DND-41 (cell line): ENCODE measurements at regions not wholly inside any gene's neighbourhood (a gene's known extent, or its start where the extent isn't known, plus 50 kb on each side); places are given as distances from the start of the nearest gene placed in this dataset.

Experiments used
- ATAC-seq: fragments of 200-7000 bp; cut with Tn5 transposase; 3 replicates; pipeline ENCODE4 v1.9.1; 2021; ENCODE audit warnings: low read depth; ENCODE audit not compliant: insufficient read depth
- DNase-seq: peaks from one replicate; pipeline ENCODE4 v3.0.0-alpha.2; 2020
- H2AFZ ChIP-seq: 2 replicates; pipeline ENCODE4 v1.6.0; 2012; ENCODE audit warnings: low read depth, low read length
- H3K27ac ChIP-seq: 2 replicates; pipeline ENCODE4 v1.5.1; 2012; ENCODE audit warnings: low read length, inconsistent platforms
- H3K27me3 ChIP-seq: fragments of 200-600 bp; sonication (generic); 2 replicates; pipeline ENCODE4 v1.6.0; 2012; ENCODE audit warnings: low read length, mild to moderate bottlenecking, inconsistent platforms; ENCODE audit not compliant: insufficient read depth, poor library complexity
- H3K36me3 ChIP-seq: 2 replicates; pipeline ENCODE4 v1.5.1; 2012; ENCODE audit warnings: low read length, inconsistent platforms; ENCODE audit not compliant: insufficient read depth
- H3K4me1 ChIP-seq: 2 replicates; pipeline ENCODE4 v1.5.1; 2012; ENCODE audit warnings: mild to moderate bottlenecking, low read length; ENCODE audit not compliant: insufficient read depth
- H3K4me2 ChIP-seq: 2 replicates; pipeline ENCODE4 v1.6.0; 2012; ENCODE audit warnings: mild to moderate bottlenecking, moderate library complexity, low read length, inconsistent platforms; ENCODE audit not compliant: insufficient read depth
- H3K4me3 ChIP-seq, 2 experiments: fragments of 200-600 bp in 1 of 2; shearing (Covaris generic) in 1 of 2; 2 replicates each; pipeline ENCODE4 v1.5.1; 2012 to 2016; ENCODE audit warnings: inconsistent platforms in 2 of 2, low read length in 2 of 2, mild to moderate bottlenecking in 2 of 2, low read depth in 1 of 2, moderate library complexity in 1 of 2
- H3K79me2 ChIP-seq: 2 replicates; pipeline ENCODE4 v1.6.0; 2012; ENCODE audit warnings: low read length, inconsistent platforms; ENCODE audit not compliant: insufficient read depth
- H3K9ac ChIP-seq: 2 replicates; pipeline ENCODE4 v1.6.0; 2012; ENCODE audit warnings: low read depth, mild to moderate bottlenecking, inconsistent platforms, low read length, moderate library complexity
- H3K9me3 ChIP-seq: 2 replicates; pipeline ENCODE4 v1.5.1; 2012; ENCODE audit warnings: low read length, moderate library complexity, mild to moderate bottlenecking, inconsistent platforms; ENCODE audit not compliant: insufficient read depth, severe bottlenecking
- H4K20me1 ChIP-seq: 2 replicates; pipeline ENCODE4 v1.6.0; 2012; ENCODE audit warnings: low read length; ENCODE audit not compliant: insufficient read depth
- CTCF ChIP-seq: IDR thresholded peaks from 2 replicates; pipeline ENCODE4 v1.5.1; 2012; ENCODE audit warnings: borderline replicate concordance, low read length, moderate library complexity, mild to moderate bottlenecking; ENCODE audit not compliant: poor library complexity, severe bottlenecking; ENCODE audit errors: extremely low read depth
- EZH2 ChIP-seq: IDR thresholded peaks from 3 replicates; pipeline ENCODE4 v1.6.1; 2012; ENCODE audit warnings: borderline replicate concordance, low read depth, mild to moderate bottlenecking, moderate library complexity, low read length, inconsistent platforms; ENCODE audit not compliant: severe bottlenecking

- Histone ChIP-seq H3K9ac (no peak overlapping the region), H3K4me3 (no peak overlapping the region), H4K20me1 (no peaks in the 10 kb centered on the region), H3K4me2 (no peak overlapping the region), H3K27me3 (no peaks in the 10 kb centered on the region), H3K9me3 (no peaks in the 10 kb centered on the region), H3K4me1 (no peaks in the 10 kb centered on the region), H3K27ac (no peak overlapping the region), H3K36me3 (no peaks in the 10 kb centered on the region), H2AFZ (no peak overlapping the region), H3K79me2 (no peaks in the 10 kb centered on the region)
- TF ChIP-seq EZH2, result no peak
- no peak for TF ChIP-seq CTCF
- DNase-seq (no peak), ATAC-seq (no peak)
Observed at GRCh38 chr22:49436056-49436455, 391.6 kb downstream of the BRD1 start.

GRCh38 chr22:49435596-49435995, 392.1 kb downstream of the BRD1 start:
- Histone ChIP-seq H4K20me1 (no peaks in the 10 kb centered on the region), H3K27me3 (no peaks in the 10 kb centered on the region), H3K9ac (no peak overlapping the region), H3K4me1 (no peaks in the 10 kb centered on the region), H3K4me2 (no peak overlapping the region), H3K4me3 (no peak overlapping the region), H3K9me3 (no peaks in the 10 kb centered on the region), H3K36me3 (no peaks in the 10 kb centered on the region), H2AFZ (no peak overlapping the region), H3K79me2 (no peaks in the 10 kb centered on the region), H3K27ac (no peak overlapping the region)
- TF ChIP-seq CTCF (no peak), EZH2 (no peak)
- no peak for DNase-seq
- no peak for ATAC-seq

- no peak for DNase-seq
- TF ChIP-seq EZH2 (no peak), CTCF (no peak)
Observed at GRCh38 chr22:49433717-49434611, 393.7 kb downstream of the BRD1 start.

More at GRCh38 chr22:49433717-49434611, 393.7 kb downstream of the BRD1 start:
- no peak for ATAC-seq
- Histone ChIP-seq H2AFZ (no peak overlapping the region), H3K9me3 (no peaks in the 10 kb centered on the region), H3K36me3 (no peaks in the 10 kb centered on the region), H3K4me2 (no peak overlapping the region), H3K4me3 (no peak overlapping the region), H4K20me1 (no peaks in the 10 kb centered on the region), H3K4me1 (no peaks in the 10 kb centered on the region), H3K79me2 (no peaks in the 10 kb centered on the region), H3K27me3 (no peaks in the 10 kb centered on the region), H3K9ac (no peak overlapping the region), H3K27ac (no peak overlapping the region)
